ENCODE measurements at regions not wholly inside any gene's neighbourhood (a gene's known extent, or its start where the extent isn't known, plus 50 kb on each side); places are given as distances from the start of the nearest gene placed in this dataset.
"Not testable (repeated sequence)": the region's sequence is repeated elsewhere in the genome, so short reads cannot be mapped to it uniquely, and the experiment has no call there.

DNA sequence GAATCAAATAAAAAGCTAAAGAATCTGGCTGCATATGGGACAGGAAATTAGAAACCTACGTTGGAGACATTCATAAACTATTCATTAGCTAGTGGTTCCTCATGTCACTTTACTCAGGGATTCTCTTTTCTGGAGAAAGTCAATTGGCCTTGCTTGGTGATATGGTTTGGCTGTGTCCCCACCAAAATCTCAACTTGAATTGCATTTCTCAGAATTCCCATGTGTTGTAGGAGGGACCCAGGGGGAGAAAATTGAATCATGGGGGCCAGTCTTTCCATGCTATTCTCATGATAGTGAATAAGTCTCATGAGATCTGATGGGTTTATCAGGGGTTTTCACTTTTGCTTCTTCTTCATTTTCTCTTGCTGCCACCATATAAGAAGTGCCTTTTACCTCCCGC, 91.2 kb upstream of the CD44 start (continued):
- TF ChIP-seq, protein P1, sequence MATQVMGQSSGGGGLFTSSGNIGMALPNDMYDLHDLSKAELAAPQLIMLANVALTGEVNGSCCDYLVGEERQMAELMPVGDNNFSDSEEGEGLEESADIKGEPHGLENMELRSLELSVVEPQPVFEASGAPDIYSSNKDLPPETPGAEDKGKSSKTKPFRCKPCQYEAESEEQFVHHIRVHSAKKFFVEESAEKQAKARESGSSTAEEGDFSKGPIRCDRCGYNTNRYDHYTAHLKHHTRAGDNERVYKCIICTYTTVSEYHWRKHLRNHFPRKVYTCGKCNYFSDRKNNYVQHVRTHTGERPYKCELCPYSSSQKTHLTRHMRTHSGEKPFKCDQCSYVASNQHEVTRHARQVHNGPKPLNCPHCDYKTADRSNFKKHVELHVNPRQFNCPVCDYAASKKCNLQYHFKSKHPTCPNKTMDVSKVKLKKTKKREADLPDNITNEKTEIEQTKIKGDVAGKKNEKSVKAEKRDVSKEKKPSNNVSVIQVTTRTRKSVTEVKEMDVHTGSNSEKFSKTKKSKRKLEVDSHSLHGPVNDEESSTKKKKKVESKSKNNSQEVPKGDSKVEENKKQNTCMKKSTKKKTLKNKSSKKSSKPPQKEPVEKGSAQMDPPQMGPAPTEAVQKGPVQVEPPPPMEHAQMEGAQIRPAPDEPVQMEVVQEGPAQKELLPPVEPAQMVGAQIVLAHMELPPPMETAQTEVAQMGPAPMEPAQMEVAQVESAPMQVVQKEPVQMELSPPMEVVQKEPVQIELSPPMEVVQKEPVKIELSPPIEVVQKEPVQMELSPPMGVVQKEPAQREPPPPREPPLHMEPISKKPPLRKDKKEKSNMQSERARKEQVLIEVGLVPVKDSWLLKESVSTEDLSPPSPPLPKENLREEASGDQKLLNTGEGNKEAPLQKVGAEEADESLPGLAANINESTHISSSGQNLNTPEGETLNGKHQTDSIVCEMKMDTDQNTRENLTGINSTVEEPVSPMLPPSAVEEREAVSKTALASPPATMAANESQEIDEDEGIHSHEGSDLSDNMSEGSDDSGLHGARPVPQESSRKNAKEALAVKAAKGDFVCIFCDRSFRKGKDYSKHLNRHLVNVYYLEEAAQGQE (IDR thresholded peaks at IDR 0.05), result no peak
- TF ChIP-seq RFX5 (IDR thresholded peaks at IDR 0.05), result no peak
- no peak for TF ChIP-seq NFE2L2 (conservative IDR thresholded peaks at IDR 0.05; ENCODE audit: low read length)
- no peak for TF ChIP-seq CEBPB (IDR thresholded peaks at IDR 0.05)
- no peak for TF ChIP-seq ZFP36 (IDR thresholded peaks at IDR 0.05; ENCODE audit: borderline replicate concordance, partially characterized antibody)

DNA sequence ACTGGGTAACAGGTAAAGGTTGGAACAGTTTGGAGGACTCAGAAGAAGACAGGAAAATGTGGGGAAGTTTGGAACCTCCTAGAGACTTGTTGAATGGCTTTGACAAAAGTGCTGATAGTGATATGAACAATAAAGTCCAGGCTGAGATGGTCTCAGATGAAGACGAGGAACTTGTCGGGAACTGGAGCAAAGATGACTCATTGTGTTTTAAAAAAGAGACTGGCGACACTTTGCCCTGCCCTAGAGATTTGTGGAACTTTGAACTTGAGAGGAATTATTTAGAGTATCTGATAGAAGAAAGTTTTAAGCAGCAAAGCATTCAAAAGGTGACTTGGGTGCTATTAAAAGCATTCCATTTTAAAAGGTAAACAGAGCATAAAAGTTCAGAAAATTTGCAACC, 90.6 kb upstream of the CD44 start:
- FAIRE-seq; POLR2A ChIA-PET; H3K4me1 ChIP-seq; H3K4me2 ChIP-seq; H3K4me3 ChIP-seq; H3K9me3 ChIP-seq; DNase-seq (ENCODE audit: low read depth in 1 of 2, low spot score in 1 of 2); CTCF ChIA-PET; ATAC-seq: not testable (repeated sequence)
- WGBS (ENCODE audit: missing lambda C conversion rate), result 32% methylated on average over 3 of the region's 3 CpGs
- peak overlapping the region in 1 of 2 experiments; percentile 23; a peak in 1 of 6 replicates for H3K27ac ChIP-seq

GRCh38 chr11:35049859-35050531, 89.0 kb upstream of the CD44 start:
- Histone ChIP-seq H3K4me3 (no peak overlapping the region), H3K4me1 (peaks cover 9% of the 10 kb centered on the region; the same call in 2 of the 3 replicates), H3K27ac (no peak overlapping the region), H3K9me3 (no peaks in the 10 kb centered on the region), H3K4me2 (no peak overlapping the region)
- FAIRE-seq (no peak), DNase-seq (ENCODE audit: low read depth in 1 of 2, low spot score in 1 of 2) (no peak), ATAC-seq (no peak)
- TF ChIP-seq CHD4 (IDR thresholded peaks at IDR 0.05; ENCODE audit: borderline replicate concordance) (no peak), ZNF302 (CRISPR knock-in tag; IDR thresholded peaks at IDR 0.05) (no peak), HOXB13 (CRISPR knock-in tag; IDR thresholded peaks at IDR 0.05; ENCODE audit: low read depth) (no peak), JUN (IDR thresholded peaks at IDR 0.05) (no peak), RNF2 (IDR thresholded peaks at IDR 0.05; ENCODE audit: borderline replicate concordance, low read depth) (no peak), CEBPB (IDR thresholded peaks at IDR 0.05) (no peak)
- CTCF ChIA-PET, result interaction anchor here (0.6 to 3.1 kb wide), 2 partner anchors 10 to 216 kb away, joined by 3 to 11 read pairs; no protein-coding TSS in a partner anchor
- POLR2A ChIA-PET, result no interaction called here
- WGBS (ENCODE audit: missing lambda C conversion rate), result 55% methylated on average over 4 of the region's 4 CpGs

GRCh38 chr11:35050541-35050995, 88.4 kb upstream of the CD44 start:
- no peak for ATAC-seq
- WGBS (ENCODE audit: missing lambda C conversion rate), result 60% methylated on average over 6 of the region's 6 CpGs
- Histone ChIP-seq H3K4me1 (peaks cover 4% of the 10 kb centered on the region; the same call in 2 of the 3 replicates), H3K27ac (no peak overlapping the region), H3K4me2 (no peak overlapping the region), H3K4me3 (no peak overlapping the region), H3K9me3 (no peaks in the 10 kb centered on the region)
- ChIA-PET POLR2A (no interaction called here), CTCF (interaction anchor here (0.6 to 3.1 kb wide), 2 partner anchors 9 to 216 kb away, joined by 3 to 11 read pairs; no protein-coding TSS in a partner anchor)
- DNase-seq (ENCODE audit: low read depth in 1 of 2, low spot score in 1 of 2), result no peak
- no peak for FAIRE-seq
- TF ChIP-seq, protein P2, sequence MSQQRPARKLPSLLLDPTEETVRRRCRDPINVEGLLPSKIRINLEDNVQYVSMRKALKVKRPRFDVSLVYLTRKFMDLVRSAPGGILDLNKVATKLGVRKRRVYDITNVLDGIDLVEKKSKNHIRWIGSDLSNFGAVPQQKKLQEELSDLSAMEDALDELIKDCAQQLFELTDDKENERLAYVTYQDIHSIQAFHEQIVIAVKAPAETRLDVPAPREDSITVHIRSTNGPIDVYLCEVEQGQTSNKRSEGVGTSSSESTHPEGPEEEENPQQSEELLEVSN (IDR thresholded peaks at IDR 0.05; ENCODE audit: borderline replicate concordance, low read depth), result no peak
- TF ChIP-seq ESRRA (IDR thresholded peaks at IDR 0.05; ENCODE audit: borderline replicate concordance, low read length) (no peak), USF2 (IDR thresholded peaks at IDR 0.05) (no peak), RNF2 (IDR thresholded peaks at IDR 0.05; ENCODE audit: borderline replicate concordance, low read depth) (no peak), JUNB (IDR thresholded peaks at IDR 0.05) (no peak), CHD2 (IDR thresholded peaks at IDR 0.05; ENCODE audit: low read length, partially characterized antibody) (no peak), EHF (CRISPR knock-in tag; IDR thresholded peaks at IDR 0.05) (no peak), EP300 (IDR thresholded peaks at IDR 0.05) (no peak)
- TF ChIP-seq, protein P3, sequence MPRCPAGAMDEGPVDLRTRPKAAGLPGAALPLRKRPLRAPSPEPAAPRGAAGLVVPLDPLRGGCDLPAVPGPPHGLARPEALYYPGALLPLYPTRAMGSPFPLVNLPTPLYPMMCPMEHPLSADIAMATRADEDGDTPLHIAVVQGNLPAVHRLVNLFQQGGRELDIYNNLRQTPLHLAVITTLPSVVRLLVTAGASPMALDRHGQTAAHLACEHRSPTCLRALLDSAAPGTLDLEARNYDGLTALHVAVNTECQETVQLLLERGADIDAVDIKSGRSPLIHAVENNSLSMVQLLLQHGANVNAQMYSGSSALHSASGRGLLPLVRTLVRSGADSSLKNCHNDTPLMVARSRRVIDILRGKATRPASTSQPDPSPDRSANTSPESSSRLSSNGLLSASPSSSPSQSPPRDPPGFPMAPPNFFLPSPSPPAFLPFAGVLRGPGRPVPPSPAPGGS (IDR thresholded peaks at IDR 0.05), result no peak
- TF ChIP-seq, protein P1 (IDR thresholded peaks at IDR 0.05), result no peak
